Progenitor cell of endocrine pancreas (in vitro differentiated cells): ENCODE measurements at regions not wholly inside any gene's neighbourhood (a gene's known extent, or its start where the extent isn't known, plus 50 kb on each side); places are given as distances from the start of the nearest gene placed in this dataset.
"Not testable (repeated sequence)": the region's sequence is repeated elsewhere in the genome, so short reads cannot be mapped to it uniquely, and the experiment has no call there.

Experiments
- DNase-seq: peaks from one replicate; pipeline ENCODE4 v3.0.0; 2021; ENCODE audit warnings: low spot score; ENCODE audit not compliant: unreplicated experiment
- H3K27ac Mint-ChIP-seq: 2 replicates; pipeline ENCODE4 v1.8.0; 2021; ENCODE audit warnings: mild to moderate bottlenecking, moderate library complexity, mixed read lengths
- H3K27me3 Mint-ChIP-seq: 2 replicates; pipeline ENCODE4 v1.8.0; 2021; ENCODE audit warnings: mixed read lengths
- H3K36me3 Mint-ChIP-seq: 2 replicates; pipeline ENCODE4 v1.8.0; 2022; ENCODE audit warnings: mixed read lengths; ENCODE audit not compliant: insufficient read depth
- H3K4me1 Mint-ChIP-seq: 2 replicates; pipeline ENCODE4 v1.8.0; 2021; ENCODE audit warnings: low read depth, mixed read lengths
- H3K4me3 Mint-ChIP-seq: 2 replicates; pipeline ENCODE4 v1.8.0; 2021; ENCODE audit warnings: low read depth, mild to moderate bottlenecking, moderate library complexity, mixed read lengths
- H3K9me3 Mint-ChIP-seq: 2 replicates; pipeline ENCODE4 v1.8.0; 2021; ENCODE audit warnings: low read depth, mixed read lengths
- CTCF ChIP-seq: fragments of 200-600 bp; sonication (generic); IDR thresholded peaks from one replicate; pipeline ENCODE4 v1.5.0; 2021; ENCODE audit warnings: antibody characterized with exemption, mild to moderate bottlenecking; ENCODE audit not compliant: unreplicated experiment

- H3K4me3 Mint-ChIP-seq: no peak overlapping the region
- H3K36me3 Mint-ChIP-seq: no peaks in the 10 kb centered on the region
- no peaks in the 10 kb centered on the region for H3K27me3 Mint-ChIP-seq
- no peaks in the 10 kb centered on the region for H3K9me3 Mint-ChIP-seq
- no peak for TF ChIP-seq CTCF
- H3K4me1 Mint-ChIP-seq: peaks cover 15% of the 10 kb centered on the region
- H3K27ac Mint-ChIP-seq: no peak overlapping the region
- DNase-seq: no peak
These were observed 611.7 kb downstream of the VGLL3 start for GRCh38 chr3:86379280-86379679.

- Mint-ChIP-seq H3K9me3 (no peaks in the 10 kb centered on the region), H3K36me3 (no peaks in the 10 kb centered on the region), H3K27ac (no peak overlapping the region), H3K4me1 (peaks cover 19% of the 10 kb centered on the region), H3K4me3 (no peak overlapping the region), H3K27me3 (no peaks in the 10 kb centered on the region)
- TF ChIP-seq CTCF: no peak
- no peak for DNase-seq
These were observed 612.1 kb downstream of the VGLL3 start for GRCh38 chr3:86378829-86379228.

- H3K4me3 Mint-ChIP-seq, H3K36me3 Mint-ChIP-seq, H3K27ac Mint-ChIP-seq, H3K9me3 Mint-ChIP-seq, DNase-seq, H3K27me3 Mint-ChIP-seq, H3K4me1 Mint-ChIP-seq: not testable (repeated sequence)
These were observed 655.4 kb downstream of the VGLL3 start for GRCh38 chr3:86335566-86335965.

GRCh38 chr3:86333636-86334035 is 657.3 kb downstream of the VGLL3 start:
- Mint-ChIP-seq H3K27me3 (no peaks in the 10 kb centered on the region), H3K36me3 (no peaks in the 10 kb centered on the region), H3K9me3 (no peaks in the 10 kb centered on the region), H3K4me3 (no peak overlapping the region), H3K27ac (no peak overlapping the region), H3K4me1 (no peaks in the 10 kb centered on the region)
- no peak for TF ChIP-seq CTCF
- DNase-seq: no peak

- Mint-ChIP-seq H3K27ac (no peak overlapping the region), H3K4me1 (peaks cover 4% of the 10 kb centered on the region), H3K27me3 (no peaks in the 10 kb centered on the region), H3K36me3 (no peaks in the 10 kb centered on the region), H3K4me3 (no peak overlapping the region), H3K9me3 (peaks cover 3% of the 10 kb centered on the region)
- no peak for DNase-seq
- TF ChIP-seq CTCF: no peak
These were observed 687.0 kb downstream of the VGLL3 start for GRCh38 chr3:86303935-86304334.

- Mint-ChIP-seq H3K4me3 (no peak overlapping the region), H3K27me3 (no peaks in the 10 kb centered on the region), H3K27ac (no peak overlapping the region), H3K9me3 (peaks cover 3% of the 10 kb centered on the region), H3K4me1 (peaks cover 2% of the 10 kb centered on the region), H3K36me3 (no peaks in the 10 kb centered on the region)
- DNase-seq: no peak
- TF ChIP-seq CTCF: no peak
These were observed 708.7 kb downstream of the VGLL3 start for GRCh38 chr3:86282106-86282787.
